Adipocyte (in vitro differentiated cells): ENCODE measurements at regions not wholly inside any gene's neighbourhood (a gene's known extent, or its start where the extent isn't known, plus 50 kb on each side); places are given as distances from the start of the nearest gene placed in this dataset.
A peak's percentile ranks its signal among the peaks of the same experiment; 100 is the strongest.
"Not testable (repeated sequence)": the region's sequence is repeated elsewhere in the genome, so short reads cannot be mapped to it uniquely, and the experiment has no call there.

Experiments used
- DNase-seq: peaks from one replicate; pipeline ENCODE4 v3.0.0-alpha.2; 2015; ENCODE audit warnings: low read depth
- H3K27me3 ChIP-seq: replicated peaks from 2 replicates; pipeline ENCODE4 v1.7.0; 2013; ENCODE audit warnings: mild to moderate bottlenecking, low read length, moderate library complexity; ENCODE audit not compliant: control insufficient read depth, insufficient read depth
- H3K36me3 ChIP-seq: 2 replicates; pipeline ENCODE4 v1.7.0; 2013; ENCODE audit warnings: low read length, mild to moderate bottlenecking, moderate library complexity; ENCODE audit not compliant: control insufficient read depth, insufficient read depth, severe bottlenecking
- H3K4me1 ChIP-seq: 2 replicates; pipeline ENCODE4 v1.7.0; 2013; ENCODE audit warnings: mild to moderate bottlenecking, low read length, moderate library complexity; ENCODE audit not compliant: control insufficient read depth, insufficient read depth
- H3K4me3 ChIP-seq: 2 replicates; pipeline ENCODE4 v1.7.0; 2013; ENCODE audit warnings: mild to moderate bottlenecking, low read length, moderate library complexity
- H3K9ac ChIP-seq: 2 replicates; pipeline ENCODE4 v1.7.0; 2013; ENCODE audit warnings: mild to moderate bottlenecking, low read length, moderate library complexity
- H3K9me3 ChIP-seq: 2 replicates; pipeline ENCODE4 v1.7.0; 2013; ENCODE audit warnings: mild to moderate bottlenecking, low read length, moderate library complexity; ENCODE audit not compliant: control insufficient read depth

DNA sequence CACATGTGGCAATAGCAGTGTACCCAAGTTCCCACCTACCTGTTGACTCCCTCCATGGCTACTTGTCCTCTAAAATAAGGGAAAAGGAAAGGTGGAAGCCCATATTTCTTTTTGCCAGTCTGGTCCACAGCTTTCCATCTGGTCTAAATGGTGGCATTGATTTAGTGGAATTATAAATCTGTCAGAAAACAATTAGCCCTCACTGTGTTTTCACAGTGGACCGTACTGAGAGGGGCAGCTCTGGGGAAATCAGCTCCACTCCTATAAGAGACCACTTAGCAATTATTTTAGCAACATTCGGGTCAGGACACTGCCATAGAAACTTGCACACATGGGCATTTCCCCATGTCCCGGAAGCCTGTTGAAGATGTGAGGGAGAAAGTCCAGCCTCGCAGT is 653.4 kb upstream of the MARCKS start:
- Histone ChIP-seq H3K36me3 (no peaks in the 10 kb centered on the region), H3K4me1 (peaks cover 2% of the 10 kb centered on the region), H3K9me3 (no peaks in the 10 kb centered on the region), H3K4me3 (no peak overlapping the region), H3K9ac (no peak overlapping the region), H3K27me3 (no peaks in the 10 kb centered on the region)
- no peak for DNase-seq

DNA sequence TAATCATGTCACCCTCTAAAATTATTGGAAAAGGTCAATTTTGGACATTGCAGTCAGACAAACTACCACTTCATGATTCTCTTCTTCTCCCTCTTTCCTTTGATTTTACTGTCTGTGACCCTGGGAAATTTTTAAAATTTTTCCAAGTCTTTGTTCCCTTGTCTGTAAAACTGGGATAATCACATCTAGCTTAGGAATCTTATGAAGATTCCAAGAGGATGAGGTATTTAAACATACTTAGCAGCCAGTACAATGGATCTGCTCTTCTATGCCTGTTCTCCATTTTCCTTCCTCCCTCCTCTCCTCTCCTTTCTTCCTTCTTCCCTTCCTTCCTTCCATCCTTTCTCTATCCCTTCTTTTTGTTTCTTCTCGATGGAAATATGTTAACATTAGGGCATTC is 651.6 kb upstream of the MARCKS start:
- peaks cover 3% of the 10 kb centered on the region for H3K4me1 ChIP-seq
- H3K27me3 ChIP-seq: no peaks in the 10 kb centered on the region
- DNase-seq: no peak
- H3K9ac ChIP-seq: no peak overlapping the region
- H3K36me3 ChIP-seq: no peaks in the 10 kb centered on the region
- no peak overlapping the region for H3K4me3 ChIP-seq
- no peaks in the 10 kb centered on the region for H3K9me3 ChIP-seq

DNA sequence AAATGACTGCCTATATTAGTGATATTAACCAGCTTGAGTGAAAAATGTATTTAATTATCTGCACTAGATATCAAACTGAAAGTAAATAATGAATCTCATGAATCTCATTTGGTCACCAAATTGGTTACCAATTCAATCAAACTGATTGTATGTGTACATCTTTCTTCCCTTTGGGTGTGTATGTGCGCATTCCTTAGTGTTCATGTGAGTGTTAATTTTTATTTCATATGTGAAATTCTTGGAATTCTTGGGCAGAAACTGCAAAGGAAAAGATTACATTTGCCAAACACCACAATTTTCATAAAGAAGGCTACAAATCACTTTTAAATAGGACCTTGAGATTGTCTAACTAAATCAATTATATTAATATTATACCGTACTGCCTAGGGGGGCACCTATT is 648.4 kb upstream of the MARCKS start:
- no peaks in the 10 kb centered on the region for H3K9me3 ChIP-seq
- no peaks in the 10 kb centered on the region for H3K27me3 ChIP-seq
- H3K36me3 ChIP-seq: no peaks in the 10 kb centered on the region
- no peak overlapping the region for H3K4me3 ChIP-seq
- no peak overlapping the region for H3K9ac ChIP-seq
- H3K4me1 ChIP-seq: peaks cover 3% of the 10 kb centered on the region
- no peak for DNase-seq

- H3K9ac ChIP-seq: no peak overlapping the region
- DNase-seq: no peak
- H3K4me1 ChIP-seq: peaks cover 3% of the 10 kb centered on the region
- no peaks in the 10 kb centered on the region for H3K9me3 ChIP-seq
- no peak overlapping the region for H3K4me3 ChIP-seq
- H3K36me3 ChIP-seq: no peaks in the 10 kb centered on the region
- H3K27me3 ChIP-seq: no peaks in the 10 kb centered on the region
Observed at GRCh38 chr6:113209315-113209714, 647.8 kb upstream of the MARCKS start.

DNA sequence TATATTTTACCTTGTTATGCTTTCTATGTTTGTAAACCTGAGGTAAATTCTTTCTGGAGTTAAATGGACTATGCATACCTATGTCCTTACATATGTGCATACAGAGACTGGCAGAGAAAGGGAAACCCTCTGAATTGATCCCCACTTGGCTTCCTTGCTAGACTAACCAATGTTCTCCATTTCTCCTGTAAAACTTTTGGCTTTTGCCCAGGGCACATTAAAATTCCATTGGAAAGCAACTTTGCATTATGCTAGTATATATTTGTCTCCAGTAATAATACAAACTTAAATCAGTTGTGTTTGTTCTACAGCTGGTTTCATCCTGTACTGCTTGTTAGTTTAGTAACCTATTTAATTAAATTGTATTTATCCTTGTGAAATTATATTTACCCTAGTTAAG is 646.0 kb upstream of the MARCKS start:
- DNase-seq: no peak

GRCh38 chr6:113219783-113220182 is 637.4 kb upstream of the MARCKS start:
- no peak for DNase-seq

More for the DNA sequence above, 646.0 kb upstream of the MARCKS start:
- Histone ChIP-seq H3K36me3 (no peaks in the 10 kb centered on the region), H3K9me3 (no peaks in the 10 kb centered on the region), H3K9ac (no peak overlapping the region), H3K4me3 (no peak overlapping the region), H3K27me3 (no peaks in the 10 kb centered on the region), H3K4me1 (peaks cover 3% of the 10 kb centered on the region)

GRCh38 chr6:113220832-113221231 is 636.3 kb upstream of the MARCKS start:
- no peaks in the 10 kb centered on the region for H3K27me3 ChIP-seq
- no peaks in the 10 kb centered on the region for H3K36me3 ChIP-seq

More at GRCh38 chr6:113219783-113220182, 637.4 kb upstream of the MARCKS start:
- H3K4me3 ChIP-seq: no peak overlapping the region
- no peak overlapping the region for H3K9ac ChIP-seq
- no peaks in the 10 kb centered on the region for H3K4me1 ChIP-seq
- no peaks in the 10 kb centered on the region for H3K9me3 ChIP-seq
- no peaks in the 10 kb centered on the region for H3K36me3 ChIP-seq
- no peaks in the 10 kb centered on the region for H3K27me3 ChIP-seq

DNA sequence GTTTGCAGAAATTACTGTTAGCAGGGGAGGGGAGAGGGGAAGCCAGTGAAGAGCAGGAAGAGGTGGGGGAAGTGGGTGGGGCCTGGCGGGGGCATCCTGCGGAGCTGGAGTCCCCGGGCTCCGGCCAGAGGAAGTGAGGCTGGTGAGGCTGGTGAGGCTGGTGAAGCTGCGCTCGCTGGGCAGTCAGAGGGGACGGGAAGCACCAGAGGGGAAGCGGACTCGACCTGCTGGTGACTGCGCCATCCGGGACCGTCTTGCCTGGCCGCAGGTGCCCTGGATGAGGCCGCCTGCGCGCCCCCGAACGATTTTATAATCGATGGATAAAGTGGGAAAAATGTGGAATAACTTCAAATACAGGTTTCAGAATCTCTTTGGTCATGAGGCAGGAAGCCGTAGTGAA is 635.3 kb upstream of the MARCKS start:
- Histone ChIP-seq H3K9me3 (no peaks in the 10 kb centered on the region), H3K9ac (no peak overlapping the region), H3K4me3 (no peak overlapping the region), H3K27me3 (no peaks in the 10 kb centered on the region), H3K4me1 (no peaks in the 10 kb centered on the region), H3K36me3 (no peaks in the 10 kb centered on the region)
- DNase-seq: no peak

More at GRCh38 chr6:113220832-113221231, 636.3 kb upstream of the MARCKS start:
- DNase-seq: no peak
- Histone ChIP-seq H3K9me3 (no peaks in the 10 kb centered on the region), H3K9ac (no peak overlapping the region), H3K4me3 (no peak overlapping the region), H3K4me1 (no peaks in the 10 kb centered on the region)

DNA sequence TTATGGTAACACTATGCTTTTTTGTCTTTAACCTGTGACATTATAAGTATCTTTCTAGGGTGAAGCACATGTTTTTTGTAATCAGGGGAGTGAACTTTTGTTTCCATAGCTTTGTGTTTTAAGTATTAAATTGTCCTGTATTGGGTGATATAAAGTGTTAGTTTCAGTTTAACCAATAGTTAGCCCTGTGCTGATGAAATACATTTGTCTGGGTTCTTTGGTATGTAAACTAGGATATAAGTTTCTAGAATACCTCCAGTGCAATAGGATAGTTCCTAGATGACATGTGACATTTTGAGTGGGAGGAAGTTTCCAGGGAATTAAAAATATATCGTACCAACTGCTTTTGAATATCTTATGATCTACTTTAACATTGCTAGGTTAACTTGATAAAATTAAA is 611.0 kb upstream of the MARCKS start:
- Histone ChIP-seq H3K27me3 (no peaks in the 10 kb centered on the region), H3K4me3 (no peak overlapping the region), H3K9ac (no peak overlapping the region), H3K36me3 (no peaks in the 10 kb centered on the region), H3K4me1 (no peaks in the 10 kb centered on the region), H3K9me3 (no peaks in the 10 kb centered on the region)
- DNase-seq: peak; percentile 55

GRCh38 chr6:113248532-113248931 is 608.6 kb upstream of the MARCKS start:
- H3K9me3 ChIP-seq: peaks cover 5% of the 10 kb centered on the region
- DNase-seq: no peak
- H3K27me3 ChIP-seq: no peaks in the 10 kb centered on the region
- H3K36me3 ChIP-seq: no peaks in the 10 kb centered on the region
- no peak overlapping the region for H3K9ac ChIP-seq
- no peak overlapping the region for H3K4me3 ChIP-seq
- no peaks in the 10 kb centered on the region for H3K4me1 ChIP-seq

GRCh38 chr6:113254194-113254593 is 603.0 kb upstream of the MARCKS start:
- not testable (repeated sequence) for H3K4me3 ChIP-seq, H3K36me3 ChIP-seq, H3K27me3 ChIP-seq, DNase-seq, H3K4me1 ChIP-seq, H3K9ac ChIP-seq, H3K9me3 ChIP-seq

- Histone ChIP-seq H3K4me1 (no peaks in the 10 kb centered on the region), H3K4me3 (no peak overlapping the region), H3K9ac (no peak overlapping the region), H3K36me3 (no peaks in the 10 kb centered on the region), H3K9me3 (peaks cover 5% of the 10 kb centered on the region), H3K27me3 (no peaks in the 10 kb centered on the region)
- no peak for DNase-seq
Observed at GRCh38 chr6:113258771-113259170, 598.4 kb upstream of the MARCKS start.
